ENCODE measurements at regions not wholly inside any gene's neighbourhood (a gene's known extent, or its start where the extent isn't known, plus 50 kb on each side); places are given as distances from the start of the nearest gene placed in this dataset.

DNA sequence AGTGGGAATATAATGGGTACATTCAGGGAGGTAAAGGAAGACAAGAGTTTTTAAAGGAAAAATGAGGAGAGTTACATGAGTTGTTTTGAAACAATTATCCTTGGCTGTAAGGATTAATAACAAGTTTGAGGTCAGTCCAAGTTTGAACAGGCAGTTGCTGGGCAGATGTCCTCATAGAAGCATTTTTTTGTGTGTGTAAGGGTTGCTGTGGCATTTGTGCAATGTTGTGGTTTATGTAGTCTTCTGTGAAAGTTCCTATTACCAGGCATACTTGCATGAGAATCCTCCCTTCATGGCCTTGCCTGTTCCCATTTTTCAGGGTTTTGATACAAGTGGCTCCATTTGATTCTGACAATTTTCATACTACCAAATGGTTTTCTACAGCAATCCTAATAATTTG, 400.2 kb downstream of the KCNA4 start:
- ChIA-PET POLR2A (no interaction called here), CTCF (no interaction called here), RAD21 (ENCODE audit: low non-redundant PET in 1 of 2, low total read pairs in 2 of 2, uncharacterized antibody in 2 of 2, unreplicated experiment in 2 of 2) (no interaction called here)
- H3K27ac ChIP-seq (ENCODE audit: low read depth, low read length), result no peak overlapping the region
- no peak overlapping the region for H2AFZ ChIP-seq (ENCODE audit: low read depth, low read length, poor library complexity, severe bottlenecking)
- H4K20me1 ChIP-seq (ENCODE audit: insufficient read depth), result no peaks in the 10 kb centered on the region; the same call in 1 of the 2 replicates
- H3K79me2 ChIP-seq (ENCODE audit: insufficient read depth, low read length), result no peaks in the 10 kb centered on the region
- no peak overlapping the region for H3K9ac ChIP-seq (ENCODE audit: low read length)
- TF ChIP-seq, protein P1, sequence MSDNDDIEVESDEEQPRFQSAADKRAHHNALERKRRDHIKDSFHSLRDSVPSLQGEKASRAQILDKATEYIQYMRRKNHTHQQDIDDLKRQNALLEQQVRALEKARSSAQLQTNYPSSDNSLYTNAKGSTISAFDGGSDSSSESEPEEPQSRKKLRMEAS (IDR thresholded peaks at IDR 0.05), result no peak
- TF ChIP-seq CBX3 (IDR thresholded peaks at IDR 0.05; ENCODE audit: low read depth) (no peak), EZH2phosphoT487 (IDR thresholded peaks at IDR 0.05; ENCODE audit: borderline replicate concordance) (no peak), POLR2A (IDR thresholded peaks at IDR 0.05; ENCODE audit: borderline replicate concordance, extremely low read depth, insufficient read depth, insufficient read length) (no peak), JUND (IDR thresholded peaks at IDR 0.05) (no peak), TCF7L2 (IDR thresholded peaks at IDR 0.05; ENCODE audit: borderline replicate concordance, extremely low read depth, insufficient read depth, insufficient read length) (no peak), EGR1 (IDR thresholded peaks at IDR 0.05; ENCODE audit: low read depth) (no peak), YY1 (IDR thresholded peaks at IDR 0.05; ENCODE audit: extremely low read depth, insufficient replicate concordance, low read depth, low read length) (no peak), ZFX (IDR thresholded peaks at IDR 0.05) (no peak), CEBPB (IDR thresholded peaks at IDR 0.05; ENCODE audit: low read depth) (no peak), SIN3A (IDR thresholded peaks at IDR 0.05; ENCODE audit: low read depth) (no peak)
- TF ChIP-seq, protein P2, sequence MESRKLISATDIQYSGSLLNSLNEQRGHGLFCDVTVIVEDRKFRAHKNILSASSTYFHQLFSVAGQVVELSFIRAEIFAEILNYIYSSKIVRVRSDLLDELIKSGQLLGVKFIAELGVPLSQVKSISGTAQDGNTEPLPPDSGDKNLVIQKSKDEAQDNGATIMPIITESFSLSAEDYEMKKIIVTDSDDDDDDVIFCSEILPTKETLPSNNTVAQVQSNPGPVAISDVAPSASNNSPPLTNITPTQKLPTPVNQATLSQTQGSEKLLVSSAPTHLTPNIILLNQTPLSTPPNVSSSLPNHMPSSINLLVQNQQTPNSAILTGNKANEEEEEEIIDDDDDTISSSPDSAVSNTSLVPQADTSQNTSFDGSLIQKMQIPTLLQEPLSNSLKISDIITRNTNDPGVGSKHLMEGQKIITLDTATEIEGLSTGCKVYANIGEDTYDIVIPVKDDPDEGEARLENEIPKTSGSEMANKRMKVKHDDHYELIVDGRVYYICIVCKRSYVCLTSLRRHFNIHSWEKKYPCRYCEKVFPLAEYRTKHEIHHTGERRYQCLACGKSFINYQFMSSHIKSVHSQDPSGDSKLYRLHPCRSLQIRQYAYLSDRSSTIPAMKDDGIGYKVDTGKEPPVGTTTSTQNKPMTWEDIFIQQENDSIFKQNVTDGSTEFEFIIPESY (IDR thresholded peaks at IDR 0.05; ENCODE audit: extremely low read depth, insufficient replicate concordance, low read length), result no peak
- H3K4me3 ChIP-seq (replicated peaks in 1 of 2; ENCODE audit: low read depth in 1 of 2, low read length in 2 of 2), result no peak overlapping the region
- no peak overlapping the region for H3K4me2 ChIP-seq (ENCODE audit: low read length)
- BruUV-seq (replicated peaks), result no TSS peak
- ATAC-seq (no peak), DNase-seq (ENCODE audit: low read depth, low spot score) (no peak)
- H3K9me3 ChIP-seq (ENCODE audit: control insufficient read depth in 1 of 2, insufficient read depth in 1 of 2, low read depth in 1 of 2, low read length in 2 of 2), result no peaks in the 10 kb centered on the region
- no peaks in the 10 kb centered on the region for H3K4me1 ChIP-seq (ENCODE audit: control insufficient read depth in 1 of 2, insufficient read depth in 2 of 2, low read length in 2 of 2)
- H3K36me3 ChIP-seq (ENCODE audit: control insufficient read depth in 1 of 2, insufficient read depth in 2 of 2, low read length in 2 of 2), result no peaks in the 10 kb centered on the region; a peak in 1 of 4 replicates
- no peaks in the 10 kb centered on the region for H3K27me3 ChIP-seq (ENCODE audit: insufficient read depth, low read length)
- intact Hi-C loops (cut with micrococcal nuclease), result no loop called here
- H3K9me2 ChIP-seq (ENCODE audit: insufficient read depth), result no peaks in the 10 kb centered on the region
